Esophagus squamous epithelium (tissue), 5 donors: ENCODE measurements at regions not wholly inside any gene's neighbourhood (a gene's known extent, or its start where the extent isn't known, plus 50 kb on each side); places are given as distances from the start of the nearest gene placed in this dataset.

Experiments used
- DNase-seq: peaks from one replicate; lab custom pipeline; 2025; lab: John Stamatoyannopoulos, UW
- H3K27ac ChIP-seq, 4 donors: fragments of 200-600 bp; sonication (generic); one replicate each; pipeline ENCODE4 v1.5.1; 2016 to 2019; ENCODE audit warnings: mild to moderate bottlenecking in 1 of 4
- H3K27me3 ChIP-seq, 4 donors: fragments of 200-600 bp; sonication (generic); 1 replicate in 3 of 4; 2 replicates in 1 of 4; pipeline versions ENCODE4 v1.5.1 to v1.6.0; 2017 to 2021; ENCODE audit warnings: antibody characterized with exemption in 1 of 4
- H3K36me3 ChIP-seq, 3 donors: fragments of 200-600 bp; sonication (generic); one replicate each; pipeline ENCODE4 v1.5.1; 2016 to 2019
- H3K4me1 ChIP-seq, 3 donors: fragments of 200-600 bp; sonication (generic); one replicate each; pipeline ENCODE4 v1.5.1; 2017 to 2019
- H3K4me3 ChIP-seq, 4 donors: fragments of 200-600 bp; sonication (generic); 1 replicate in 3 of 4; 2 replicates in 1 of 4; pipeline ENCODE4 v1.5.1; 2016 to 2019; ENCODE audit warnings: mild to moderate bottlenecking in 2 of 4, moderate library complexity in 1 of 4
- H3K9me3 ChIP-seq, 3 donors: fragments of 200-600 bp; sonication (generic); one replicate each; pipeline ENCODE4 v1.5.1; 2016 to 2019
- CTCF ChIP-seq, 6 experiments: fragments of 450-650 bp in 4 of 6; fragments of 200-600 bp in 2 of 6; sonication (generic) in 2 of 6; IDR thresholded peaks; one replicate each; pipeline ENCODE4 v1.5.1; 2016 to 2019; ENCODE audit warnings: antibody characterized with exemption in 6 of 6, mild to moderate bottlenecking in 4 of 6, moderate library complexity in 4 of 6
- POLR2A ChIP-seq, 4 donors: fragments of 450-650 bp; IDR thresholded peaks; one replicate each; pipeline ENCODE4 v1.6.1; 2017; ENCODE audit warnings: antibody characterized with exemption in 4 of 4, mild to moderate bottlenecking in 4 of 4, moderate library complexity in 3 of 4
- WGBS, 2 donors: methylation state at CpG; one replicate each; pipeline ENCODE4 v1.1.5; 2018; 5-methylcytosine and 5-hydroxymethylcytosine counted together
- intact Hi-C: fragments of 100-400 bp; cut with DNase I; formaldehyde crosslinking; loops from one replicate; pipeline ENCODE4 v1.15.0; 2022
- donor health status: DM: yes; HTN: yes; CAD: no.

- intact Hi-C loops: no loop called here
- 58 to 70% methylated on average over 1 of the region's 1 CpG for WGBS, 2 donors
Observed at GRCh38 chr18:27735117-27735516, 441.8 kb downstream of the CDH2 start.

DNA sequence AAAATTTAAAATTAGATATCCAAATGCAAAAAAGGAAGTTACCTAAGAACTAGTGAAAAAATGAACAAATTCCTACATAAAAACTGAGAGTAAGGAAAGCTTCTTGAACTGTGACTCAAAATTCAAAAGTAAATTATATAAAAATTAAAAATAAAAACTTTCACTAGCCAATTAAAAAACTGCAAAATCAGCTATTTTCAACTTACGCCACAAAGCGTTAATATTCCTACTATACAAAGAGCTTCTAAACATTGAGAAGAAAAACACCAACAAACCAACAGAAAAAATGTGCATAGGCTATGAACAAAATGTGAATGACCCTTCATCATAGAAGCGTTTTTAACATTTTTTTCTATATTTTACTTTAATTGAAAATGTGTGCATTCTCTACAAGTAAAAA lies 445.7 kb downstream of the CDH2 start:
- Histone ChIP-seq H3K4me3 (no peak overlapping the region), H3K36me3 (no peaks in the 10 kb centered on the region), H3K4me1 (no peaks in the 10 kb centered on the region), H3K27ac (no peak overlapping the region), H3K9me3 (peaks cover 0 to 20% (median 4%) of the 10 kb centered on the region in 3 donors), H3K27me3 (no peaks in the 10 kb centered on the region)
- WGBS, 2 donors: 88 to 95% methylated on average over 3 of the region's 3 CpGs
- DNase-seq: no peak
- intact Hi-C loops: no loop called here
- TF ChIP-seq POLR2A (IDR thresholded peaks at IDR 0.05) (no peak), CTCF (IDR thresholded peaks at IDR 0.05) (no peak)

More at GRCh38 chr18:27735117-27735516, 441.8 kb downstream of the CDH2 start:
- no peaks in the 10 kb centered on the region for H3K4me1 ChIP-seq
- DNase-seq: no peak
- no peaks in the 10 kb centered on the region for H3K27me3 ChIP-seq
- no peak overlapping the region for H3K27ac ChIP-seq
- H3K36me3 ChIP-seq: no peaks in the 10 kb centered on the region
- H3K9me3 ChIP-seq: no peaks in the 10 kb centered on the region
- H3K4me3 ChIP-seq: no peak overlapping the region
- TF ChIP-seq CTCF (IDR thresholded peaks at IDR 0.05) (no peak), POLR2A (IDR thresholded peaks at IDR 0.05) (no peak)

- H3K4me1 ChIP-seq: no peaks in the 10 kb centered on the region
- peaks cover 0 to 20% (median 4%) of the 10 kb centered on the region in 3 donors for H3K9me3 ChIP-seq
- intact Hi-C loops: no loop called here
- TF ChIP-seq POLR2A (IDR thresholded peaks at IDR 0.05) (no peak), CTCF (IDR thresholded peaks at IDR 0.05) (no peak)
- H3K27ac ChIP-seq: no peak overlapping the region
- H3K4me3 ChIP-seq: no peak overlapping the region
- DNase-seq: no peak
- H3K36me3 ChIP-seq: no peaks in the 10 kb centered on the region
- H3K27me3 ChIP-seq: no peaks in the 10 kb centered on the region
Observed at GRCh38 chr18:27728659-27729058, 448.3 kb downstream of the CDH2 start.

DNA sequence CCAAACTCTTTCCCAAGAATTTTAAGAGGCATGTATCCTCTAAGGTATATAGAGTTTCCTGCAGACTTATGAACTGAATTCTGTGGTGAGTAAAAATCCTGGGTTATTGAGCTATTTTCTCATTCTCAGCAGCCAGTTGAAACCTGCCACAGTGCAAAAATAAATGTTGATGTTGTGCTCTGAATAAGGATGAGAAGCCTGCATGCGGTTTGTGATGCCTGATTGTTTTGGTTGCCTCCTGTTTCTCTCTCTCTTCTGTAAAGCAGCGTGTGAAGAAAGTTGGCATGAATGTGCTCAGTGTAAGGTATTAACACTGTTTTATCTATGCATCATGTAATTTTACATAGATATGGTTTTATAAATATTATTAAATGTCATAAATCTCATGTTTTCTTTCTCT lies 452.6 kb downstream of the CDH2 start:
- H3K27ac ChIP-seq: no peak overlapping the region
- H3K4me3 ChIP-seq: no peak overlapping the region
- WGBS, 2 donors: 42 to 46% methylated on average over 2 of the region's 2 CpGs
- no peaks in the 10 kb centered on the region for H3K36me3 ChIP-seq
- no peak for TF ChIP-seq POLR2A (IDR thresholded peaks at IDR 0.05)
- no peak for TF ChIP-seq CTCF (IDR thresholded peaks at IDR 0.05)
- intact Hi-C loops: no loop called here
- no peaks in the 10 kb centered on the region for H3K27me3 ChIP-seq
- no peaks in the 10 kb centered on the region for H3K4me1 ChIP-seq
- no peak for DNase-seq
- H3K9me3 ChIP-seq: peaks cover 0 to 17% (median 4%) of the 10 kb centered on the region in 3 donors

GRCh38 chr18:27723168-27723567 lies 453.8 kb downstream of the CDH2 start:
- H3K9me3 ChIP-seq: peaks cover 0 to 6% (median 4%) of the 10 kb centered on the region in 3 donors
- WGBS, 2 donors: 45 to 93% methylated on average over 1 of the region's 1 CpG
- H3K4me1 ChIP-seq: no peaks in the 10 kb centered on the region
- no peaks in the 10 kb centered on the region for H3K36me3 ChIP-seq
- intact Hi-C loops: no loop called here
- no peak overlapping the region for H3K27ac ChIP-seq
- no peak for DNase-seq
- no peaks in the 10 kb centered on the region for H3K27me3 ChIP-seq
- H3K4me3 ChIP-seq: no peak overlapping the region
- TF ChIP-seq CTCF (IDR thresholded peaks at IDR 0.05) (no peak), POLR2A (IDR thresholded peaks at IDR 0.05) (no peak)
